ENCODE measurements at regions not wholly inside any gene's neighbourhood (a gene's known extent, or its start where the extent isn't known, plus 50 kb on each side); places are given as distances from the start of the nearest gene placed in this dataset.

DNA sequence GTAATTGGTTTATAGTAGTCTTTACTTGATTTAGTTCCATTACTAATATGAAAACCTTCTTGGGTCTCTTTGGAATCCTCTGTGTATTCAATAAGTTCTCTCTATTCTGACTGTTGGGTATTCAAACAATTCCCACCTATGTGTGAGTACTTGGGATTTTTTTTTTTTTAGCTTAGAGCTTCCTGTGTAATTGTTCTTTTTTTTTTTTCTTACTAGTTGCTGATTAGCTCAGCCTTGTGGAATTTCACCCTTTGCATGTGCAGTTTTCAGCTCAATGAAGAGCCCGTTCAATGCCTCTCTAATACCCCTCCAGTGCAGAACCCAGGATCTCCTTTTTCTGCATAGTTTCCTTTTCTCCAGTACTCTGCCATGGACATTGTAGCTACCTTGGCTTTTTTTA, 339.1 kb upstream of the GALNT5 start:
- TF ChIP-seq POLR2AphosphoS5 (IDR thresholded peaks at IDR 0.05) (no peak), EZH2 (IDR thresholded peaks at IDR 0.05; ENCODE audit: borderline replicate concordance, insufficient read depth, low read length, poor library complexity, severe bottlenecking) (no peak), EP300 (conservative IDR thresholded peaks at IDR 0.05; ENCODE audit: poor library complexity, severe bottlenecking) (no peak), RAD21 (conservative IDR thresholded peaks at IDR 0.05) (no peak)
- TF ChIP-seq, protein P1, sequence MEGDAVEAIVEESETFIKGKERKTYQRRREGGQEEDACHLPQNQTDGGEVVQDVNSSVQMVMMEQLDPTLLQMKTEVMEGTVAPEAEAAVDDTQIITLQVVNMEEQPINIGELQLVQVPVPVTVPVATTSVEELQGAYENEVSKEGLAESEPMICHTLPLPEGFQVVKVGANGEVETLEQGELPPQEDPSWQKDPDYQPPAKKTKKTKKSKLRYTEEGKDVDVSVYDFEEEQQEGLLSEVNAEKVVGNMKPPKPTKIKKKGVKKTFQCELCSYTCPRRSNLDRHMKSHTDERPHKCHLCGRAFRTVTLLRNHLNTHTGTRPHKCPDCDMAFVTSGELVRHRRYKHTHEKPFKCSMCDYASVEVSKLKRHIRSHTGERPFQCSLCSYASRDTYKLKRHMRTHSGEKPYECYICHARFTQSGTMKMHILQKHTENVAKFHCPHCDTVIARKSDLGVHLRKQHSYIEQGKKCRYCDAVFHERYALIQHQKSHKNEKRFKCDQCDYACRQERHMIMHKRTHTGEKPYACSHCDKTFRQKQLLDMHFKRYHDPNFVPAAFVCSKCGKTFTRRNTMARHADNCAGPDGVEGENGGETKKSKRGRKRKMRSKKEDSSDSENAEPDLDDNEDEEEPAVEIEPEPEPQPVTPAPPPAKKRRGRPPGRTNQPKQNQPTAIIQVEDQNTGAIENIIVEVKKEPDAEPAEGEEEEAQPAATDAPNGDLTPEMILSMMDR (IDR thresholded peaks at IDR 0.05; ENCODE audit: poor library complexity, severe bottlenecking), result no peak
